Astrocyte of the cerebellum (primary cell): ENCODE measurements at regions not wholly inside any gene's neighbourhood (a gene's known extent, or its start where the extent isn't known, plus 50 kb on each side); places are given as distances from the start of the nearest gene placed in this dataset.

ENCODE experiments used
- DNase-seq: peaks from one replicate; pipeline ENCODE4 v3.0.0-alpha.2; 2011; ENCODE audit warnings: low read depth
- H3K4me3 ChIP-seq: 2 replicates; pipeline ENCODE4 v1.5.1; 2011; ENCODE audit warnings: mild to moderate bottlenecking, low read depth, low read length, moderate library complexity
- CTCF ChIP-seq: IDR thresholded peaks from 2 replicates; pipeline ENCODE4 v1.5.1; 2012; ENCODE audit warnings: low read length, low read depth, moderate library complexity, mild to moderate bottlenecking; ENCODE audit errors: missing control alignments
- in situ Hi-C: cut with HindIII; loops from 2 replicates; pipeline ENCODE4 v1.10.0; 2017; ENCODE audit warnings: low sequenced_read_pairs

GRCh38 chr14:71463807-71464206 is 468.4 kb upstream of the RGS6 start:
- in situ Hi-C loops = no loop called here
- no peak for DNase-seq
- TF ChIP-seq CTCF = no peak
- H3K4me3 ChIP-seq = no peak overlapping the region

- no peak overlapping the region for H3K4me3 ChIP-seq
- in situ Hi-C loops = no loop called here
- TF ChIP-seq CTCF = no peak
- DNase-seq = no peak
Measured at GRCh38 chr14:71464840-71465239, 467.4 kb upstream of the RGS6 start.

- TF ChIP-seq CTCF = no peak
- in situ Hi-C loops = no loop called here
- H3K4me3 ChIP-seq = no peak overlapping the region
- DNase-seq = no peak
Measured at GRCh38 chr14:71465316-71465715, 466.9 kb upstream of the RGS6 start.

- in situ Hi-C loops = no loop called here
- no peak for TF ChIP-seq CTCF
- no peak overlapping the region for H3K4me3 ChIP-seq
- no peak for DNase-seq
Measured at GRCh38 chr14:71466251-71466650, 466.0 kb upstream of the RGS6 start.

GRCh38 chr14:71466946-71467345 is 465.3 kb upstream of the RGS6 start:
- no peak overlapping the region for H3K4me3 ChIP-seq
- no peak for DNase-seq
- in situ Hi-C loops = no loop called here
- no peak for TF ChIP-seq CTCF

GRCh38 chr14:71467361-71467811 is 464.8 kb upstream of the RGS6 start:
- no peak for DNase-seq

More at GRCh38 chr14:71467361-71467811, 464.8 kb upstream of the RGS6 start:
- in situ Hi-C loops = no loop called here
- no peak overlapping the region for H3K4me3 ChIP-seq
- TF ChIP-seq CTCF = no peak
